NT2/D1 (cell line): ENCODE measurements at regions not wholly inside any gene's neighbourhood (a gene's known extent, or its start where the extent isn't known, plus 50 kb on each side); places are given as distances from the start of the nearest gene placed in this dataset.

Source experiments
- DNase-seq: peaks from one replicate; pipeline ENCODE4 v3.0.0-alpha.2; 2011; ENCODE audit warnings: low read depth, low spot score
- H3K27me3 ChIP-seq: 2 replicates; pipeline ENCODE4 v1.6.0; 2011; ENCODE audit warnings: mild to moderate bottlenecking; ENCODE audit not compliant: insufficient read length, insufficient read depth
- H3K36me3 ChIP-seq: 2 replicates; pipeline ENCODE4 v1.6.1; 2011; ENCODE audit warnings: mild to moderate bottlenecking, low read length, mixed read lengths; ENCODE audit not compliant: insufficient read depth, insufficient read length
- H3K4me1 ChIP-seq: 2 replicates; pipeline ENCODE4 v1.5.1; 2011; ENCODE audit not compliant: insufficient read depth, insufficient read length
- H3K4me3 ChIP-seq: 2 replicates; pipeline ENCODE4 v1.5.1; 2011; ENCODE audit warnings: low read depth; ENCODE audit not compliant: insufficient read length
- H3K9ac ChIP-seq: 2 replicates; pipeline ENCODE4 v1.6.0; 2011; ENCODE audit warnings: low read depth; ENCODE audit not compliant: insufficient read length
- H3K9me3 ChIP-seq: 2 replicates; pipeline ENCODE4 v1.5.1; 2011; ENCODE audit warnings: mild to moderate bottlenecking, low read length; ENCODE audit not compliant: insufficient read depth
- SUZ12 ChIP-seq: IDR thresholded peaks from 2 replicates; pipeline ENCODE4 v1.6.1; 2011; ENCODE audit not compliant: insufficient read length, insufficient read depth; ENCODE audit errors: extremely low read depth
- YY1 ChIP-seq: IDR thresholded peaks from 2 replicates; pipeline ENCODE4 v1.6.1; 2011; ENCODE audit not compliant: insufficient read length, insufficient read depth
- ZNF274 ChIP-seq: IDR thresholded peaks from 2 replicates; pipeline ENCODE4 v1.6.1; 2011; ENCODE audit warnings: mild to moderate bottlenecking, low read depth, low read length

DNA sequence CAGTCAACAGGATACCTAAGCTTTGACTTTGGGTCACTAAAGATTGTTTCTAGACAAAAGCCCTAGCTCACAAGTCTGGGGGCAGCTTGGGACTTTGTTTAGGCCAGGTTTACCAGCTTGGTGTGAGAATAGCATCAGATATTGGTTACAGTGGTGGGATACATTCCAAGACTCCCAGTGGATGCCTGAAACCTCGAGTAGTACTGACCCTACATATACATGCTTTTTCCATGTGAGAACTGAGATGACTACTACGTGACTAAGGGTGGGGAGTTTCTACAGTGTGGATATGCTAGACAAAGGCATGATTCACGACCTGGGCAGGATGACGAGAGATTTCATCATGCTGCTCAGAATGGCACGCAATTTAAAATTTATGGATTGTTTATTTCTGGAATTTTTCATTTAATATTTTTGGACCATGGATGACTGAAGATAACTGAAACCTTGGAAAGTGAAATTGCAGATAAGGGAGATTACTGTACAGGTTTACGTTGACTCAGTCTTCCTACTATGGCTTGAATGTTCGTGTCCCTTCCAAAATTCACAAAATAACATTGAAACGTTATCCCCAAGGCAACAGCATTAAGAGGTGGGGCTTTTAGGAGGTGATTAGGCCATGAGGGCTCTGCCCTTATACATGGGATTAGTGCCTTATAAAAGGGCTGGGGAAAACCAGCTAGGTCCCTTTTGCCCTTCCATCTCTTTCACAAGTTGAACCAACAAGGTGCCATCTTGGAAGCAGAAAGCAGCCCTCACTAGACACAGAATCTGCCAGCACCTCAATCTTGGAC is 50.2 kb upstream of the CTAGE1 start:
- no peak for TF ChIP-seq ZNF274
- TF ChIP-seq YY1: no peak
- TF ChIP-seq SUZ12: no peak
- no peaks in the 10 kb centered on the region for H3K4me1 ChIP-seq
- H3K27me3 ChIP-seq: no peaks in the 10 kb centered on the region
- DNase-seq: no peak
- H3K4me3 ChIP-seq: no peak overlapping the region
- H3K36me3 ChIP-seq: no peaks in the 10 kb centered on the region
- H3K9ac ChIP-seq: no peak overlapping the region
- H3K9me3 ChIP-seq: no peaks in the 10 kb centered on the region

DNA sequence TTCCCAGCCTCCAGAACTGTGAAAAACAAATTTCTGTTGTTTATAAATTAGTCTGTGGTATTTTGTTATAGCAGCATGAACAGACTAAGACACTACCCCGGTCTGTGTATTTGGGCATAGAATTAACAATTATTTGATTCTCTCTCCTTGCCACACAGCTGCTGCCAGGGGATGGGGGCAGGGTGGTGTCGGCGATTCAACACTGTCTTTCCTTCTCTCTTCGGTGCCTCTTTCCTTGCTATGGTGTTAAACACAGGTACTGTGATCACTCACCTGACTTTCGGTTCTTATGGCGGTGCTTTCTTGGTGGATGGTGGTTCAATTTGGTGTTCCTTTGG is 50.8 kb upstream of the CTAGE1 start:
- Histone ChIP-seq H3K4me3 (no peak overlapping the region), H3K27me3 (no peaks in the 10 kb centered on the region), H3K4me1 (no peaks in the 10 kb centered on the region), H3K9ac (no peak overlapping the region), H3K9me3 (no peaks in the 10 kb centered on the region), H3K36me3 (no peaks in the 10 kb centered on the region)
- no peak for TF ChIP-seq ZNF274
- TF ChIP-seq SUZ12: no peak
- TF ChIP-seq YY1: no peak
- DNase-seq: no peak

DNA sequence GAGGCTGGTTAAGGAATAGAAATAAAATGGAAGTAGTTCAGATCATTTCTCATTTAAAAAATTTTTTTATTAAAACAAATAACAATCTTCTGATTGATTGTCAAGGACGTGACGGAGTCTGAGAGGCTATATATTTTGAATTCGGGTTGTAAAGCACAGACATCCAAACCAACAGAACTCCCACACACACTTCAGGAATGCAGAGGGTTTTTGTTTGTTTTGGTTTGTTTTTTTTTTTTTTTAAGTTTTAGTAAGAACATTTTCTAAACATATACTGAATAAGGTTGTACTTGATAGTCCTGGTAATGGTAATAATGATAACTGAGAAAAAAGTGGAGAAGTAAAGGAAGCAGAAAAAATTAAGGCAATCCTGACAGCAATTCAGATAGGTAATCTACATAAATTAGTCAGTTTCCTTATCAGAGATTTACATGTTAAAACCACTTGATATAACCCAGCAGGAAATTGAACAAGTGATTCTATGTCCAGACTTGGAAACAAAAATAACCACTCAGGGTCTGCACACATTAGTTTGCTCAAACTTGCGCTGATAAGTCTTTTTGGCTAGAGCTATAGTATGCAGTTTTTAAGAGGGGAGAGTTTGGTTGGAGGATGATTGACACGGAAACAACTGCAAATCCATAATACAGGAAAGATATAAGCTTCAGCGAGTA is 51.5 kb upstream of the CTAGE1 start:
- Histone ChIP-seq H3K4me3 (no peak overlapping the region), H3K4me1 (no peaks in the 10 kb centered on the region), H3K9me3 (no peaks in the 10 kb centered on the region), H3K9ac (no peak overlapping the region), H3K27me3 (no peaks in the 10 kb centered on the region), H3K36me3 (no peaks in the 10 kb centered on the region)
- DNase-seq: no peak
- TF ChIP-seq YY1 (no peak), SUZ12 (no peak), ZNF274 (no peak)

DNA sequence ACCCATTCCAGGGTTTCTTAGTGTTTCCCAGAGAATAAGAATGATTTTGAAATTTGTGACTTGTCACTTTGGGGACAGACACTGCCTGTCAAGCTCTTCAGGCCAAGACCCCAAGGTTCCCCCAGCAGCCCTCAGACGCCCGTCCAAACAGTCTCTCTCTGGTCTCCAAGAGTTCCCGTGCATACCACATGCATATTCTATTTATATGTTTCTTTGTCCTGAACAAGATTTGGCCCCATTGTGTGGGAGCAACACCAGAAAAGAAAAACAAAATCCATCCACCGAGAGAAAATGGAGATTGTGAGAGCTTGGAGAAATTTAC is 52.2 kb upstream of the CTAGE1 start:
- H3K4me3 ChIP-seq: no peak overlapping the region
- TF ChIP-seq ZNF274: no peak
- no peak for TF ChIP-seq SUZ12
- no peak for TF ChIP-seq YY1
- H3K9me3 ChIP-seq: no peaks in the 10 kb centered on the region
- no peaks in the 10 kb centered on the region for H3K36me3 ChIP-seq
- H3K4me1 ChIP-seq: no peaks in the 10 kb centered on the region
- no peaks in the 10 kb centered on the region for H3K27me3 ChIP-seq
- no peak overlapping the region for H3K9ac ChIP-seq
- no peak for DNase-seq

DNA sequence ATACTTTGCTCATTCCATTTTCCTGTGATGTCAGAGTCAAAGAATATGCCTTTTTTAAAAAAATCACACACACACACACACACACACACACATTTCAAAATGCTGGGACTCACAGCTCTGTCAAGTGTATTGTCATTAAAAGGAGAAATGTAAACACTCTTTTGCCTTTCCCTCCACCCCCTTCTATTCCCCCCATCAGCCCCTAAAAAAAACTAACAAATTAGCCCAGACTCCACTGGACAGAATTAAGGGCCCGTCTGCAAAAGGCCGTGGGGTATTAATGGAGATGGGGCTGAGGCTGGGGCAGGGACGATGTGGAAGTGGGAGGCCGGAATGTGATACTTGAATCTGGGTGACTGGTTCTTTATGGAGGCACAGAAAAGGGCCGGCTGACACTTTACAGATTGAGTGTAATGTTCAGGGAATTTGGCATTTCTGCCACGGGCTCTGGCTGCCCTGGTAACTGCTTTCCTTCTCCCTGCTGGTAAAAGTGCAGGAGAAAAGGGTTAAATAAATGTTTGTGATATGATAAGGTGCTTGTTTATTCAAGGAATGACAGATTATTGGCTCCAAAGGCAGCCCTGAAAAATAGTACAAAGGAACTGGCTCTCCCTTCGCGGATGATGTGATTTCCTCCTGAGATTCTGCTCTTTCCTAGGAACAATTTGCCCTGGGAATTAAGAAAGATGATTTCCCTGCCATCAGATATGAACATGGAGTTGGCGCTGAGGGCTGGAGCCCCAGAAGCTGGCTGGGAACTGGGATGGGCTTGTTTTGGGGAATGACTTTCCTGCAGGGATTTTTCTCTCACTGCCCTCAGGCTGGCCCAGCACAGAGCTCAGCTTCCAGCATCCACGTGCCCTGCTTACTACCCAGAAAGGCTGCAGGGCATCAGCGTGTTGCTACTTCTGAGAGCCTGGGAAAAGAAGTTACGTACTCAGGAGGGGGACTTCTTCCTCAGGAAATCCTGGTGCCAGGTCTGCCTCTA is 52.8 kb upstream of the CTAGE1 start:
- Histone ChIP-seq H3K27me3 (no peaks in the 10 kb centered on the region), H3K36me3 (no peaks in the 10 kb centered on the region), H3K9ac (no peak overlapping the region), H3K4me1 (no peaks in the 10 kb centered on the region), H3K9me3 (no peaks in the 10 kb centered on the region), H3K4me3 (no peak overlapping the region)
- TF ChIP-seq SUZ12 (no peak), YY1 (no peak)
- no peak for DNase-seq

DNA sequence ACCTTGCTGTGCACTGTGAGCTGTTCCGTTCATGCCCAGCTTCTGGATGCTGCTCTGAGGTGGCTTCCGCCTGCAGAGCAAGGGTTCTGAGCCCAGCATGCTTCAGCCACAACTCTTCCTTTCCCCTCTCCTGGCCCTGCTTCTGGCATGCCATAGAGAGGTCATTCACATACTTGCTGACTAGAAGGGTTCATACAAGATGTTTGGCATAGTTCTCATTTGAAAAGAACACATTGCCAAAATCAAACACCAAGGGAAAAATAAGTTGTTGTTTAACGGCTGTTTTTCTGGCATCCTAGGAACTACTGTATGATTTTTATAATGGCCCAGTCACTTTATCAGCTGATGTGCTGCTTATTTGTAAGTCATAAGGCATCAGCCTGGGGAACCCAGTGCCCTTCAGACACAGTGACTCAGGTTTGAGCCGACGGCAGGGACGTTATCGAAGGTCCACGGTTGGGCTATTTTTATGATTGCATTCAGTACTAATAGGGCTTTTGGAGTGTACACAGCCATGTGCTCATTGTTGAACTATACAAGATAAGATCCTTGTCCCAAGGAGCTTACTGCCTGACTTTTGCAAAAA is 53.9 kb upstream of the CTAGE1 start:
- Histone ChIP-seq H3K36me3 (no peaks in the 10 kb centered on the region), H3K4me3 (no peak overlapping the region), H3K27me3 (no peaks in the 10 kb centered on the region), H3K9me3 (no peaks in the 10 kb centered on the region), H3K9ac (no peak overlapping the region), H3K4me1 (no peaks in the 10 kb centered on the region)
- TF ChIP-seq YY1: no peak
- no peak for TF ChIP-seq ZNF274
- no peak for TF ChIP-seq SUZ12
- no peak for DNase-seq
